ENCODE measurements at regions not wholly inside any gene's neighbourhood (a gene's known extent, or its start where the extent isn't known, plus 50 kb on each side); places are given as distances from the start of the nearest gene placed in this dataset.

- TF ChIP-seq CTCF (conservative IDR thresholded peaks at IDR 0.05 in 1 of 2, IDR thresholded peaks at IDR 0.05 in 1 of 2; ENCODE audit: low read depth in 1 of 2, low read length in 2 of 2) (no peak), EZH2 (IDR thresholded peaks at IDR 0.05; ENCODE audit: low read length, missing control alignments) (no peak)
Observed at GRCh38 chr7:130932667-130933432, 198.8 kb upstream of the KLF14 start.
